HTR-8/SVneo (cell line): ENCODE measurements at regions not wholly inside any gene's neighbourhood (a gene's known extent, or its start where the extent isn't known, plus 50 kb on each side); places are given as distances from the start of the nearest gene placed in this dataset.
"Not testable (repeated sequence)": the region's sequence is repeated elsewhere in the genome, so short reads cannot be mapped to it uniquely, and the experiment has no call there.

Experiments
- DNase-seq: peaks from one replicate; pipeline ENCODE4 v3.0.0; 2011; ENCODE audit warnings: low spot score, mixed read lengths; ENCODE audit not compliant: insufficient read length
- FAIRE-seq: peaks from 2 replicates; lab custom pipeline; 2011; peaks lifted over from hg19 to GRCh38; lab: Jason Lieb, UNC

- DNase-seq = no peak
- no peak for FAIRE-seq
Measured at GRCh38 chr3:21042184-21042583, 708.8 kb downstream of the ZNF385D start.

- DNase-seq (no peak), FAIRE-seq (no peak)
Measured at GRCh38 chr3:21041621-21042020, 709.4 kb downstream of the ZNF385D start.

- no peak for DNase-seq
- FAIRE-seq = no peak
Measured at GRCh38 chr3:21036888-21037287, 714.1 kb downstream of the ZNF385D start.

- FAIRE-seq = no peak
- DNase-seq = no peak
Measured at GRCh38 chr3:21028412-21028811, 722.6 kb downstream of the ZNF385D start.

GRCh38 chr3:21024563-21024962 is 726.4 kb downstream of the ZNF385D start:
- no peak for DNase-seq
- FAIRE-seq = no peak

- DNase-seq = no peak
- FAIRE-seq = no peak
Measured at GRCh38 chr3:21020681-21021080, 730.3 kb downstream of the ZNF385D start.

- FAIRE-seq = no peak
- DNase-seq = no peak
Measured at GRCh38 chr3:21020043-21020442, 731.0 kb downstream of the ZNF385D start.

- DNase-seq = no peak
Measured at GRCh38 chr3:21017115-21017852, 733.7 kb downstream of the ZNF385D start.

GRCh38 chr3:21013566-21013965 is 737.4 kb downstream of the ZNF385D start:
- FAIRE-seq (no peak), DNase-seq (no peak)

More at GRCh38 chr3:21017115-21017852, 733.7 kb downstream of the ZNF385D start:
- no peak for FAIRE-seq

- DNase-seq = no peak
- no peak for FAIRE-seq
Measured at GRCh38 chr3:20999661-21000060, 751.3 kb downstream of the ZNF385D start.

GRCh38 chr3:20997183-20997582 is 753.8 kb downstream of the ZNF385D start:
- DNase-seq = no peak
- FAIRE-seq = no peak

- DNase-seq = no peak
- FAIRE-seq = no peak
Measured at GRCh38 chr3:20990896-20991295, 760.1 kb downstream of the ZNF385D start.

- FAIRE-seq, DNase-seq: not testable (repeated sequence)
Measured at GRCh38 chr3:20989653-20990052, 761.4 kb downstream of the ZNF385D start.

- DNase-seq (no peak), FAIRE-seq (peak; percentile 46)
Measured at GRCh38 chr3:20984594-20985205, 766.3 kb downstream of the ZNF385D start.

GRCh38 chr3:20975188-20975651 is 775.8 kb downstream of the ZNF385D start:
- DNase-seq (no peak), FAIRE-seq (no peak)

GRCh38 chr3:20974396-20974795 is 776.6 kb downstream of the ZNF385D start:
- DNase-seq (no peak), FAIRE-seq (no peak)

GRCh38 chr3:20970807-20971206 is 780.2 kb downstream of the ZNF385D start:
- FAIRE-seq, DNase-seq: not testable (repeated sequence)

GRCh38 chr3:20967485-20967884 is 781.5 kb upstream of the SGO1 start:
- FAIRE-seq, DNase-seq: not testable (repeated sequence)

GRCh38 chr3:20958161-20958560 is 772.2 kb upstream of the SGO1 start:
- DNase-seq = no peak
- no peak for FAIRE-seq

- no peak for DNase-seq
- FAIRE-seq = no peak
Measured at GRCh38 chr3:20945892-20946291, 759.9 kb upstream of the SGO1 start.

GRCh38 chr3:20935791-20936190 is 749.8 kb upstream of the SGO1 start:
- no peak for FAIRE-seq
- no peak for DNase-seq

- FAIRE-seq = no peak
- DNase-seq = no peak
Measured at GRCh38 chr3:20931834-20932233, 745.8 kb upstream of the SGO1 start.
